Smooth muscle cell (in vitro differentiated cells): ENCODE measurements at regions not wholly inside any gene's neighbourhood (a gene's known extent, or its start where the extent isn't known, plus 50 kb on each side); places are given as distances from the start of the nearest gene placed in this dataset.

Experiments used
- DNase-seq: peaks from one replicate; lab custom pipeline; 2025; ENCODE audit not compliant: unreplicated experiment; lab: John Stamatoyannopoulos, UW
- H2AFZ ChIP-seq: fragments of 200-600 bp; sonication (generic); 2 replicates; pipeline ENCODE4 v1.6.0; 2016; ENCODE audit warnings: antibody characterized with exemption, low read depth, mild to moderate bottlenecking
- H3F3A ChIP-seq: fragments of 200-600 bp; sonication (generic); 2 replicates; pipeline ENCODE4 v1.6.0; 2017; ENCODE audit warnings: antibody characterized with exemption, low read depth
- H3K27ac ChIP-seq: fragments of 200-600 bp; sonication (generic); 2 replicates; pipeline ENCODE4 v1.5.1; 2016; ENCODE audit warnings: low read depth, mild to moderate bottlenecking
- H3K27me3 ChIP-seq: fragments of 200-600 bp; sonication (generic); 2 replicates; pipeline ENCODE4 v1.6.1; 2016; ENCODE audit warnings: low read depth, mild to moderate bottlenecking
- H3K36me3 ChIP-seq: fragments of 200-600 bp; sonication (generic); 2 replicates; pipeline ENCODE4 v1.5.1; 2016; ENCODE audit warnings: low read depth
- H3K4me1 ChIP-seq: fragments of 200-600 bp; sonication (generic); 2 replicates; pipeline ENCODE4 v1.5.1; 2016; ENCODE audit warnings: low read depth
- H3K4me2 ChIP-seq: fragments of 200-600 bp; sonication (generic); 2 replicates; pipeline ENCODE4 v1.6.0; 2016; ENCODE audit warnings: mild to moderate bottlenecking
- H3K4me3 ChIP-seq: fragments of 200-600 bp; sonication (generic); 2 replicates; pipeline ENCODE4 v1.5.1; 2016; ENCODE audit warnings: mild to moderate bottlenecking
- H3K79me2 ChIP-seq: fragments of 200-600 bp; sonication (generic); 2 replicates; pipeline ENCODE4 v1.6.0; 2016; ENCODE audit warnings: low read depth, mild to moderate bottlenecking
- H3K9ac ChIP-seq: fragments of 200-600 bp; sonication (generic); 2 replicates; pipeline ENCODE4 v1.6.0; 2016; ENCODE audit warnings: low read depth
- H3K9me3 ChIP-seq: fragments of 200-600 bp; sonication (generic); replicated peaks from 2 replicates; pipeline ENCODE4 v1.5.1; 2016; ENCODE audit warnings: low read depth
- H4K20me1 ChIP-seq: fragments of 200-600 bp; sonication (generic); 2 replicates; pipeline ENCODE4 v1.6.0; 2016; ENCODE audit warnings: low read depth
- WGBS: methylation state at CpG from one replicate; pipeline ENCODE4 v1.1.7; 2016; ENCODE audit warnings: low lambda C conversion rate; 5-methylcytosine and 5-hydroxymethylcytosine counted together
- TF ChIP-seq, protein P1 (sequence below): fragments of 200-600 bp; sonication (generic); IDR thresholded peaks from 2 replicates; pipeline ENCODE4 v1.5.1; 2017; ENCODE audit warnings: borderline replicate concordance, mild to moderate bottlenecking, antibody characterized with exemption; ENCODE audit not compliant: insufficient read depth, poor library complexity, severe bottlenecking

DNA sequence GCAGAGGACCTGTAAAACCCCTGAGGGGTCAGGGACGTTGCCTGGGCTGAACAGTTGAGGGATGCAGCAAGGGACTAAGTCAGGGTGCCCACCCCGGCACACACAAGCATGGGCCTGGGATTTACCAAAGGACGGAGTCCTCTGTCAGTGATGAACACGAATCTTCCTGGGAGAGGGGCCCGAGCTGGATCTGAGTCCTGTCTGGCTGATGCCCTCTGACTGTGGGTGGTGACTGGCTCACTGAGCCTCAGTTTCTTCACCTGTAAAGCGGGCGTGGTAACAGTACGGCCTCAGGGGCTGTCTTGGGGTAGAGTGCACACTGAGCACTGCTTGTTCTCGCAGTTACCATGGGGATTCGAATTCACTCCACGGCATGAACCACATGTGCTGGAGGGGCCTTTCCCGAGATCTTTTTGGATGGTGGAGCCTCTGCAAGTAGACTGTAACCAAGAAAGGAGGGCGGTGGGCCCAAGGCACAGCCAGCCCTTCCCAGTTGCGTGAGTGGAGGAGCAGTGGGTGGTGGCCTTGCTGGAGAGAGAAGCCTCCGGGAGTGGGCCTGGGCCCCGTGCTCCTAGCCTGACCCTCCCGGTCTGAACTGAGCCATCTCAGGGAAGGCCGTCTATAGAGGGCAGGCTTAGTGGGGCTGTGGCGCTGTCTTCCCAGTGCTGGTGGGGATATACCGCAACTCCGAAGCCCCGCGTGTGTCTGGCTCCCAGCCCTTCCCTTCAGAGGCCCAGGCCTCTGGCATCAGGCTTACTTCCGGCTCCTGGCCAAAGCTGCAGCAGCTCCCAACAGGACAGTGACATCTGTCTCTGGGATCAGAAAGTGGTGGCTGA is 130.8 kb upstream of the HS6ST1 start:
- Histone ChIP-seq H3K4me3 (no peak overlapping the region), H3K36me3 (no peaks in the 10 kb centered on the region), H4K20me1 (no peaks in the 10 kb centered on the region), H3K27me3 (peaks cover 11% of the 10 kb centered on the region), H3K9me3 (no peaks in the 10 kb centered on the region), H2AFZ (no peak overlapping the region), H3K9ac (no peak overlapping the region), H3K4me1 (peaks cover 4% of the 10 kb centered on the region), H3F3A (no peaks in the 10 kb centered on the region), H3K79me2 (no peaks in the 10 kb centered on the region), H3K4me2 (no peak overlapping the region), H3K27ac (no peak overlapping the region)
- TF ChIP-seq, protein P1, sequence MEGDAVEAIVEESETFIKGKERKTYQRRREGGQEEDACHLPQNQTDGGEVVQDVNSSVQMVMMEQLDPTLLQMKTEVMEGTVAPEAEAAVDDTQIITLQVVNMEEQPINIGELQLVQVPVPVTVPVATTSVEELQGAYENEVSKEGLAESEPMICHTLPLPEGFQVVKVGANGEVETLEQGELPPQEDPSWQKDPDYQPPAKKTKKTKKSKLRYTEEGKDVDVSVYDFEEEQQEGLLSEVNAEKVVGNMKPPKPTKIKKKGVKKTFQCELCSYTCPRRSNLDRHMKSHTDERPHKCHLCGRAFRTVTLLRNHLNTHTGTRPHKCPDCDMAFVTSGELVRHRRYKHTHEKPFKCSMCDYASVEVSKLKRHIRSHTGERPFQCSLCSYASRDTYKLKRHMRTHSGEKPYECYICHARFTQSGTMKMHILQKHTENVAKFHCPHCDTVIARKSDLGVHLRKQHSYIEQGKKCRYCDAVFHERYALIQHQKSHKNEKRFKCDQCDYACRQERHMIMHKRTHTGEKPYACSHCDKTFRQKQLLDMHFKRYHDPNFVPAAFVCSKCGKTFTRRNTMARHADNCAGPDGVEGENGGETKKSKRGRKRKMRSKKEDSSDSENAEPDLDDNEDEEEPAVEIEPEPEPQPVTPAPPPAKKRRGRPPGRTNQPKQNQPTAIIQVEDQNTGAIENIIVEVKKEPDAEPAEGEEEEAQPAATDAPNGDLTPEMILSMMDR = no peak
- no peak for DNase-seq
- WGBS = 92% methylated on average over 24 of the region's 24 CpGs

DNA sequence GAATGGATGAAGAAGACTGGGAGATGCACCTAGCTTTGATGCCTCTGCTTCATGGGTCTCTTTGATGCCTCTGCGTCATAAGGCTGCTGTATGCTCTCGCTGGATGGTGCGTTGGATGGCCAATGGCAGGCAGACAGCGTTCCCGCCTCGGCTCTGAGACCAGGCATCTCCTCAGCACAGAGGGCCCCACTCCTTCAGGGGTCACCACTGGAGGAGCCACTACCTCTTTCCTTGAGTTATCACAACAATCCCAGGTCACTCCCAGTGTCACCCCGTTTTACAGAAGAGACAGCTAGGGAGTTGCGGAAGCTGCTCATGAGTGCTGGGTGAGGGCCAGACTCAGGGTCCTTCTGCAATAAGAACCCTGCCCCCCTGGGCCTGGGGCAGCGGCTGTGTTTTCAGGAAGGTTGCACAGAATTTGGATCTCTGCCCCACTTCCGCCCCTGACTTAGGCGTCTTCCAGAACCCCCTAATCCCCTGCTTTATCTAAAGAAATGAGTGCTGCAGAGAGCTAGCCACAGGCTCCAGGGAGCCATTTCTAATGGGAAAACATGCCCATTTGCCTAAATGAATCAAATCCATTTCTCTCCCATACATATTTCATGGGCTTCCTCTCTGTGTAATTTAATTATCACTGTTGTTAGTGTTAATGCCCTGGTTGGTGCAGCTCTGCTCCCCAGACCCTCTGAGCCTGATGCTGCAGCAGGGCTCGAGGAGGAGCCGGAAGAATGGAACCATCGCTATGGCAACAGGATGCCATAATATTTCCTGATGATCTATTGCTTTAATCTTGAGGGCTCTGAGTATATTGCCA is 131.8 kb upstream of the HS6ST1 start:
- Histone ChIP-seq H4K20me1 (no peaks in the 10 kb centered on the region), H3K4me1 (peaks cover 4% of the 10 kb centered on the region), H3K9ac (no peak overlapping the region), H3K27ac (no peak overlapping the region), H3K4me3 (no peak overlapping the region), H2AFZ (no peak overlapping the region), H3K4me2 (no peak overlapping the region), H3K9me3 (no peaks in the 10 kb centered on the region), H3K27me3 (peaks cover 11% of the 10 kb centered on the region), H3K36me3 (no peaks in the 10 kb centered on the region), H3F3A (no peaks in the 10 kb centered on the region), H3K79me2 (no peaks in the 10 kb centered on the region)
- 92% methylated on average over 14 of the region's 14 CpGs for WGBS
- DNase-seq = no peak
- TF ChIP-seq, protein P1 = no peak

DNA sequence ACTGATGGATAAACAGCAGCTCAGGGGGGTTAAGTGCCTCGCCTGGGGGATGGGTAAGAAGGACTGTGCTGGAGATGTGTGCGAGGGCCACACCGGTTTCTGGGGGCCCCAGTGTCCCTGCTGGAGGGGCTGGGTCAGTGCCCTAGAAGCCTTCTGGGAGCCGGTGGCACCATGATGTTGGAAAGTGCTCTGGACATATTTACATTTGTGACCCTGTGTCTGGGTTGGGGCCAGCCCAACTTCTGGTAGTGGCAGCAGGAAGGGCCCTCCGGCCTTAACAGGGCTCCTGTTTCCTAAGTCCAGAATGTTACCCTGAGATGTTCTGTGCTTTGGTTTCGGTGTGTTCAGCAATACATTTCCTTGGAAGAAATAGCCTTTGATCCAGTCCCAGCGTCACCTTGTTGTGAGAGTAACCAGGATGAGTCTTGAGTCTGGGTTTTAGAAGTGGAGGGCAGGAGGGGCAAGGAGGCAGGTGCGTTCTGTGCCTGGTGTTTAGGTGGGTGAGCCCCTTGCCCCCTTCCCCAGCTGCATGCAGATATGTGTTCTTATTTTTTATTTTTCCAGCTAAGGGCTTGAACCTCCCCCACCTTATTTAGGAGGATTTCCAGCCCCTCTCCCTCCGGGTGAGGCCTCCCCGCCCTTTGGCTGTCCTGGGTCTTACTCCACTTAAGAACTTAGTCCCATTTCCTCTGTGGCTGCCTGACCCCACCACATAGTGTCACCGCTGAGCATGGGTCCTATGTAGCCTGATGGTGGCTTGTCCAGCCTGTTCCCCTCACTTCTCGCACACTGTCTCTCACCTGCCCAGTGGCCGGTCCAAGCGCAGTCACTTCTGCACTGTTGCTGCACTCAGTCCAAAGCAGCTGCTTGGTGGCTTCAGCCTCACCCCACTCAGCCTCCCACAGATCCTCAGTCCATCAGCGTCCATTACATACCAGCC is 132.7 kb upstream of the HS6ST1 start:
- Histone ChIP-seq H3K4me3 (no peak overlapping the region), H3K9me3 (no peaks in the 10 kb centered on the region), H3K79me2 (no peaks in the 10 kb centered on the region), H3K4me1 (peaks cover 4% of the 10 kb centered on the region), H3K27me3 (peaks cover 11% of the 10 kb centered on the region), H3K36me3 (no peaks in the 10 kb centered on the region), H4K20me1 (no peaks in the 10 kb centered on the region), H3K4me2 (no peak overlapping the region), H3K27ac (no peak overlapping the region), H2AFZ (no peak overlapping the region), H3K9ac (no peak overlapping the region), H3F3A (no peaks in the 10 kb centered on the region)
- no peak for DNase-seq
- 91% methylated on average over 15 of the region's 15 CpGs for WGBS
- TF ChIP-seq, protein P1 = no peak
